ENCODE measurements at regions not wholly inside any gene's neighbourhood (a gene's known extent, or its start where the extent isn't known, plus 50 kb on each side); places are given as distances from the start of the nearest gene placed in this dataset.

DNA sequence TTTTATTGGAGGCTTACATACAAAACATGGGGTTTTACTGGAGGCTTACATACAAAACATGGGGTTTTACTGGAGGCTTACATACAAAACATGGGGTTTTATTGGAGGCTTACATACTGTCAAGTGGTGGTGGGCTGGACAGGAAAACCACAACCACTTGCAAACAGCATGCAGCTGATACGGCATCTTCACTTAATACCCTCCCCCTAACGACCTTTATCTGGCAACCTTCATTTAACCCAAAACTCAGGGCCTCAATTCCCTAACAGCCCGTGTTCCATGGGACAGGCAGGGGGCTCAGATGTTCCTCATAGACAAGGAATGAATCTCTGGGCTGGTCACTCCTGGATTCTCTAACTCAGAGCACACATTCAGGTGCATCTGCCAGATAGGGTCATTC, 137.1 kb downstream of the CD47 start:
- TF ChIP-seq, protein P1, sequence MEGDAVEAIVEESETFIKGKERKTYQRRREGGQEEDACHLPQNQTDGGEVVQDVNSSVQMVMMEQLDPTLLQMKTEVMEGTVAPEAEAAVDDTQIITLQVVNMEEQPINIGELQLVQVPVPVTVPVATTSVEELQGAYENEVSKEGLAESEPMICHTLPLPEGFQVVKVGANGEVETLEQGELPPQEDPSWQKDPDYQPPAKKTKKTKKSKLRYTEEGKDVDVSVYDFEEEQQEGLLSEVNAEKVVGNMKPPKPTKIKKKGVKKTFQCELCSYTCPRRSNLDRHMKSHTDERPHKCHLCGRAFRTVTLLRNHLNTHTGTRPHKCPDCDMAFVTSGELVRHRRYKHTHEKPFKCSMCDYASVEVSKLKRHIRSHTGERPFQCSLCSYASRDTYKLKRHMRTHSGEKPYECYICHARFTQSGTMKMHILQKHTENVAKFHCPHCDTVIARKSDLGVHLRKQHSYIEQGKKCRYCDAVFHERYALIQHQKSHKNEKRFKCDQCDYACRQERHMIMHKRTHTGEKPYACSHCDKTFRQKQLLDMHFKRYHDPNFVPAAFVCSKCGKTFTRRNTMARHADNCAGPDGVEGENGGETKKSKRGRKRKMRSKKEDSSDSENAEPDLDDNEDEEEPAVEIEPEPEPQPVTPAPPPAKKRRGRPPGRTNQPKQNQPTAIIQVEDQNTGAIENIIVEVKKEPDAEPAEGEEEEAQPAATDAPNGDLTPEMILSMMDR (IDR thresholded peaks at IDR 0.05; ENCODE audit: low read depth, low read length) = no peak
- TF ChIP-seq, protein P2, sequence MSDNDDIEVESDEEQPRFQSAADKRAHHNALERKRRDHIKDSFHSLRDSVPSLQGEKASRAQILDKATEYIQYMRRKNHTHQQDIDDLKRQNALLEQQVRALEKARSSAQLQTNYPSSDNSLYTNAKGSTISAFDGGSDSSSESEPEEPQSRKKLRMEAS (IDR thresholded peaks at IDR 0.05; ENCODE audit: low read depth, low read length) = no peak
- TF ChIP-seq MYC (IDR thresholded peaks at IDR 0.05; ENCODE audit: low read depth, low read length) = no peak
- no peak for TF ChIP-seq POLR2A (IDR thresholded peaks at IDR 0.05; ENCODE audit: extremely low read depth, insufficient read length)
- no peak overlapping the region for H3K4me3 ChIP-seq (ENCODE audit: low read depth, low read length)
- DNase-seq (ENCODE audit: low read depth) = peak; percentile 73

DNA sequence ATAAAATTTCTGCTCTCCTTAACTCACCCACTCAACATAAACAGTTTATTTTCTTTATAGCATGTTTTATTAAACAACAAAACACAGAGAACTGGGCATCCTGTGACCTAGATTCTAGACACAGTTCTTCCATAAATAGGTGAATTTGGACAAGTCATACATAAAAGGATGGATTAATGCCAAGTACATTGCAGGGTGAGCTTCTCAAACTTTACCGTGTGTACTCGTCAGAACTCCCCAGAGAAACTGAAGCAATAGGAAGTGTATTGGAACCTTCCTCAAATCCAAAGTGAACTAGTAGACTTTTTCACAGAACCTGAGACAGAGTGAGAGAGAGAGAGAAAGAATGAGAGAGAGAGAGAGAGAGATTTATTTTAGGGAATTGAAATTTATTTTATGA, 139.7 kb downstream of the CD47 start:
- no peak for DNase-seq (ENCODE audit: low read depth)
- no peak overlapping the region for H3K4me3 ChIP-seq (ENCODE audit: low read depth, low read length)
- no peak for TF ChIP-seq MYC (IDR thresholded peaks at IDR 0.05; ENCODE audit: low read depth, low read length)
- TF ChIP-seq, protein P2 (IDR thresholded peaks at IDR 0.05; ENCODE audit: low read depth, low read length) = no peak
- no peak for TF ChIP-seq POLR2A (IDR thresholded peaks at IDR 0.05; ENCODE audit: extremely low read depth, insufficient read length)
- TF ChIP-seq, protein P1 (IDR thresholded peaks at IDR 0.05; ENCODE audit: low read depth, low read length) = no peak

DNA sequence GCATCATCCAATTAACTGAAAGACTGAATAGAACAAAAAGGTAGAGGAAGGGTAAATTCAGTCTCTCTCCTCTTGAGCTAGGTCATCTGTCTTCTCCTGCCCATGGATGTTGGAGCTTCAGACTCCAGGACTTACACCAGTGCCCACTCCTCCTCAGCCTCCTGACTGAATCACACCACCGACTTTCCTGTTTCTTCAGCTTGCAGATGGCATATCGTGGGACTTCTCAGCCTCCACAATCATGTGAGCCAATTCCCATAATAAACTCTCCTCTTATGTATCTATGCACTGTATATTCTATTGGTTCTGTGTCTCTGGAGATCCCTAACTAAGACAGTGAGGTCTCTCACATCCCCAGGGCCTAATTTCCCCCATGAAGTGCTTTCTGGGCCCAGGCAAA, 140.4 kb downstream of the CD47 start:
- TF ChIP-seq, protein P2 (IDR thresholded peaks at IDR 0.05; ENCODE audit: low read depth, low read length) = no peak
- TF ChIP-seq MYC (IDR thresholded peaks at IDR 0.05; ENCODE audit: low read depth, low read length) = no peak
- TF ChIP-seq, protein P1 (IDR thresholded peaks at IDR 0.05; ENCODE audit: low read depth, low read length) = no peak
- H3K4me3 ChIP-seq (ENCODE audit: low read depth, low read length) = no peak overlapping the region
- no peak for DNase-seq (ENCODE audit: low read depth)

DNA sequence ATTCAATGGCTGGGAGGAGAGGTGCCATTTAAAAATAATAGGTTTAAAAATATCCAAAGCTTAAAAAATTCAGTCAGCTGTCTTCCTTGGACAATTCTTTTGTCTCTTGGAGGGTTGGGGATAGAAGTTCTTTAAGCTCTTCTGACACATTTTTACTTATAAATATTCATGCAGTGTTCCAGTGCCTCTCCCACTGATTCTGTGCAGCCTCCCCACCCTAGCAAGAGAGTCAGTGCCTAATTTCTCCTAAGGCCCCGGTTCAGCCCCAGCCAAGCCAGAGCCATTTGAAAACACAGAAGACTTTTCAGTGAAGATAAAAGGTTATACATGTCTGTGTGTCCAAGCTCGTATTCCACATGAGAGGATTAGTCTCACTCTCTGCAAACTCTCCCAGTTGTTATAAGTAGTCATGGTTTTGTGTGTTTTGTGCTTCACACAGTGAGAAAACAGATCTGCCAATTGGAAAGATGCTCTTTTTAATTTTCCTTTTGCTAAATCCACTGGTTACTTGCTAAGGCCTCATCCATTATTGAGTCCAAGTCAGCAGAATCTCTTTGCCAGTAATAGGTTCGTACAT, 141.3 kb downstream of the CD47 start:
- no peak for DNase-seq (ENCODE audit: low read depth)
- H3K4me3 ChIP-seq (ENCODE audit: low read depth, low read length) = no peak overlapping the region
- TF ChIP-seq MYC (IDR thresholded peaks at IDR 0.05; ENCODE audit: low read depth, low read length) (no peak), POLR2A (IDR thresholded peaks at IDR 0.05; ENCODE audit: extremely low read depth, insufficient read length) (no peak)
- TF ChIP-seq, protein P1 (IDR thresholded peaks at IDR 0.05; ENCODE audit: low read depth, low read length) = no peak
- TF ChIP-seq, protein P2 (IDR thresholded peaks at IDR 0.05; ENCODE audit: low read depth, low read length) = no peak

DNA sequence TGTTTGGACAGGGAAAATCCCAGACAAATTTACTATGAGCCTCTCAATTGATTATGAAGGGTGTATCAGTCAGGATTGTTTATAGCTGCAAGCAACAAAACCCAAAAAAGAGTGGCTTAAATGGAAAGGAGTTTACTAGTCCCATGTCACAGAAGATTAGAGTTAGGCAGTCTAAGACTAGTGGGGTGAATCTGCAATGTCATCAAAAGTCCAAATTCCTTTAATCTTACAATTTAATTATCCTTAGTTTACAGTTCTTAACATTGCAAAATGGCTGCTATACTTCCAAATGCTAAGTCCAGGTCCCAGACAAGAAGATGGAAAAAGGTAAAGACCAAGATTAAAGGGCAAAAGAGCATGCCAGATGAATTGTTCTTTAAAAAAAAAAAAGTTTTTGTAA, 143.6 kb downstream of the CD47 start:
- DNase-seq (ENCODE audit: low read depth) = no peak
- H3K4me3 ChIP-seq (ENCODE audit: low read depth, low read length) = no peak overlapping the region
- TF ChIP-seq POLR2A (IDR thresholded peaks at IDR 0.05; ENCODE audit: extremely low read depth, insufficient read length) (no peak), MYC (IDR thresholded peaks at IDR 0.05; ENCODE audit: low read depth, low read length) (no peak)
- TF ChIP-seq, protein P1 (IDR thresholded peaks at IDR 0.05; ENCODE audit: low read depth, low read length) = no peak

DNA sequence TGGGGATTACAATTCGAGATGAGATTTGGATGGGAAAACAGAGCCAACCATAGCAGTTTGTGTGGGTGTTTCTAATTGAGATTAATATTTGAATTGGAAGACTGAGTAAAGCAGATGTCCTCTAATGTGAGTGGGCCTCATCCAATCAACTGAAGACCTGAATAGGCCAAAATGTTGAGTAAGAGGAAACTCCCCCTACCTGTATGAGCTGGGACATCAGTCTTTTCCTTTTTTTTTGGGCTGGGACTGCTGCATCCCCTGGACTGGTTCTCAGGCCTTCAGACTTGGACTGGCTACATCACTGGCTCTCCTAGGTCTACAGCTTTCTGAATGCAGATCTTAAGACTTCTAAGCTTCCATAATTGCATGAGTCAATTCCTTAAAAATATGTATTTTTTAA, 144.1 kb downstream of the CD47 start:
- TF ChIP-seq, protein P2 (IDR thresholded peaks at IDR 0.05; ENCODE audit: low read depth, low read length) = no peak
- TF ChIP-seq POLR2A (IDR thresholded peaks at IDR 0.05; ENCODE audit: extremely low read depth, insufficient read length) (no peak), MYC (IDR thresholded peaks at IDR 0.05; ENCODE audit: low read depth, low read length) (no peak)
- TF ChIP-seq, protein P1 (IDR thresholded peaks at IDR 0.05; ENCODE audit: low read depth, low read length) = no peak
- no peak for DNase-seq (ENCODE audit: low read depth)
- no peak overlapping the region for H3K4me3 ChIP-seq (ENCODE audit: low read depth, low read length)
